ENCODE measurements at regions not wholly inside any gene's neighbourhood (a gene's known extent, or its start where the extent isn't known, plus 50 kb on each side); places are given as distances from the start of the nearest gene placed in this dataset.
"Not testable (repeated sequence)": the region's sequence is repeated elsewhere in the genome, so short reads cannot be mapped to it uniquely, and the experiment has no call there.

- TF ChIP-seq CTCF (IDR thresholded peaks at IDR 0.05), result no peak
- H3K9ac ChIP-seq, result no peak overlapping the region
These were observed 88.8 kb downstream of the MRM1 start for GRCh38 chr17:36690190-36690589.

GRCh38 chr17:36691606-36692005, 90.2 kb downstream of the MRM1 start:
- Histone ChIP-seq H3K4me2 (ENCODE audit: low read length) (no peak overlapping the region), H3K27me3 (ENCODE audit: control insufficient read depth, insufficient read depth, low read length) (no peaks in the 10 kb centered on the region), H3K9me3 (ENCODE audit: control insufficient read depth, low read length) (no peaks in the 10 kb centered on the region), H3K79me2 (no peaks in the 10 kb centered on the region), H3K9ac (no peak overlapping the region), H3K4me3 (ENCODE audit: low read depth, low read length) (no peak overlapping the region), H3K36me3 (ENCODE audit: control insufficient read depth, insufficient read depth, low read length) (no peaks in the 10 kb centered on the region), H2AFZ (no peak overlapping the region), H3K4me1 (no peaks in the 10 kb centered on the region), H3K27ac (no peak overlapping the region)
- no peak for TF ChIP-seq CTCF (IDR thresholded peaks at IDR 0.05)

More at GRCh38 chr17:36690190-36690589, 88.8 kb downstream of the MRM1 start:
- H3K9me3 ChIP-seq (ENCODE audit: control insufficient read depth, low read length), result no peaks in the 10 kb centered on the region
- no peaks in the 10 kb centered on the region for H3K36me3 ChIP-seq (ENCODE audit: control insufficient read depth, insufficient read depth, low read length)
- H3K79me2 ChIP-seq, result no peaks in the 10 kb centered on the region
- no peaks in the 10 kb centered on the region for H3K4me1 ChIP-seq
- H3K27ac ChIP-seq, result no peak overlapping the region
- no peaks in the 10 kb centered on the region for H3K27me3 ChIP-seq (ENCODE audit: control insufficient read depth, insufficient read depth, low read length)
- no peak overlapping the region for H3K4me3 ChIP-seq (ENCODE audit: low read depth, low read length)
- H3K4me2 ChIP-seq (ENCODE audit: low read length), result no peak overlapping the region
- H2AFZ ChIP-seq, result no peak overlapping the region

GRCh38 chr17:36695082-36695481, 93.7 kb downstream of the MRM1 start:
- no peaks in the 10 kb centered on the region for H3K9me3 ChIP-seq (ENCODE audit: control insufficient read depth, low read length)
- no peak for TF ChIP-seq CTCF (IDR thresholded peaks at IDR 0.05)
- H3K36me3 ChIP-seq (ENCODE audit: control insufficient read depth, insufficient read depth, low read length), result no peaks in the 10 kb centered on the region
- H3K4me1 ChIP-seq, result no peaks in the 10 kb centered on the region
- no peak overlapping the region for H3K4me2 ChIP-seq (ENCODE audit: low read length)
- H3K27ac ChIP-seq, result no peak overlapping the region
- H3K79me2 ChIP-seq, result no peaks in the 10 kb centered on the region
- H3K4me3 ChIP-seq (ENCODE audit: low read depth, low read length), result no peak overlapping the region
- no peak overlapping the region for H3K9ac ChIP-seq
- H3K27me3 ChIP-seq (ENCODE audit: control insufficient read depth, insufficient read depth, low read length), result no peaks in the 10 kb centered on the region
- H2AFZ ChIP-seq, result no peak overlapping the region

GRCh38 chr17:36695710-36696109, 94.3 kb downstream of the MRM1 start:
- not testable (repeated sequence) for H3K36me3 ChIP-seq (ENCODE audit: control insufficient read depth, insufficient read depth, low read length); H3K4me1 ChIP-seq; H3K4me3 ChIP-seq (ENCODE audit: low read depth, low read length); H3K4me2 ChIP-seq (ENCODE audit: low read length); H3K27ac ChIP-seq; H2AFZ ChIP-seq; H3K9ac ChIP-seq; H3K27me3 ChIP-seq (ENCODE audit: control insufficient read depth, insufficient read depth, low read length); H3K79me2 ChIP-seq; H3K9me3 ChIP-seq (ENCODE audit: control insufficient read depth, low read length)

- Histone ChIP-seq H3K4me3 (ENCODE audit: low read depth, low read length) (no peak overlapping the region), H3K27ac (no peak overlapping the region), H3K9ac (no peak overlapping the region), H3K4me1 (no peaks in the 10 kb centered on the region), H2AFZ (no peak overlapping the region), H3K36me3 (ENCODE audit: control insufficient read depth, insufficient read depth, low read length) (no peaks in the 10 kb centered on the region), H3K27me3 (ENCODE audit: control insufficient read depth, insufficient read depth, low read length) (no peaks in the 10 kb centered on the region), H3K9me3 (ENCODE audit: control insufficient read depth, low read length) (no peaks in the 10 kb centered on the region), H3K79me2 (no peaks in the 10 kb centered on the region), H3K4me2 (ENCODE audit: low read length) (no peak overlapping the region)
- TF ChIP-seq CTCF (IDR thresholded peaks at IDR 0.05), result no peak
These were observed 95.4 kb downstream of the MRM1 start for GRCh38 chr17:36696805-36697204.
